WTC11 (cell line): ENCODE measurements at regions not wholly inside any gene's neighbourhood (a gene's known extent, or its start where the extent isn't known, plus 50 kb on each side); places are given as distances from the start of the nearest gene placed in this dataset.

Experiments
- ATAC-seq: fragments of 200-7000 bp; cut with Tn5 transposase; 2 replicates; pipeline ENCODE4 v1.10.0; 2021; ENCODE audit warnings: mild to moderate bottlenecking, moderate library complexity
- CTCF ChIA-PET: fragments of 300-600 bp; sonication (Branson Sonifier 250); formaldehyde crosslinking; loops from one replicate; lab custom pipeline; 2021; ENCODE audit warnings: antibody characterized with exemption; lab: Charles Lee
- POLR2A ChIA-PET: fragments of 350-600 bp; sonication (Branson Sonifier 250); formaldehyde crosslinking; loops from one replicate; lab custom pipeline; 2021; ENCODE audit warnings: antibody characterized with exemption; lab: Charles Lee
- DNase-seq: peaks from one replicate; pipeline ENCODE4 v3.0.0; 2021; ENCODE audit warnings: low spot score
- H3K27ac Mint-ChIP-seq: 2 replicates; pipeline ENCODE4 v1.8.0; 2021; ENCODE audit warnings: mixed read lengths
- H3K27me3 Mint-ChIP-seq: 2 replicates; pipeline ENCODE4 v1.8.0; 2021; ENCODE audit warnings: low read depth, mild to moderate bottlenecking, moderate library complexity, mixed read lengths
- H3K36me3 Mint-ChIP-seq: 2 replicates; pipeline ENCODE4 v1.8.0; 2021; ENCODE audit warnings: mixed read lengths
- H3K4me1 Mint-ChIP-seq: 2 replicates; pipeline ENCODE4 v1.8.0; 2022; ENCODE audit warnings: mixed read lengths
- H3K4me3 Mint-ChIP-seq: 2 replicates; pipeline ENCODE4 v1.8.0; 2021; ENCODE audit warnings: mild to moderate bottlenecking, moderate library complexity, mixed read lengths
- H3K9me3 Mint-ChIP-seq: 2 replicates; pipeline ENCODE4 v1.8.0; 2021; ENCODE audit warnings: mixed read lengths
- ARID4B ChIP-seq: sonication (generic); formaldehyde crosslinking; IDR thresholded peaks from 2 replicates; pipeline ENCODE4 v1.8.0; 2023; ENCODE audit warnings: missing genetic modification reagents, mild to moderate bottlenecking, borderline replicate concordance
- ATF6 ChIP-seq: sonication (generic); formaldehyde crosslinking; IDR thresholded peaks from 2 replicates; pipeline ENCODE4 v1.8.1; 2023; ENCODE audit warnings: mild to moderate bottlenecking, missing genetic modification reagents
- CREB1 ChIP-seq: sonication (generic); formaldehyde crosslinking; IDR thresholded peaks from 2 replicates; pipeline ENCODE4 v1.8.0; 2023; ENCODE audit warnings: mild to moderate bottlenecking, missing genetic modification reagents
- E2F1 ChIP-seq: sonication (generic); formaldehyde crosslinking; IDR thresholded peaks from 2 replicates; pipeline ENCODE4 v1.8.0; 2022; ENCODE audit warnings: mild to moderate bottlenecking, missing genetic modification reagents
- FOXJ3 ChIP-seq: sonication (generic); formaldehyde crosslinking; IDR thresholded peaks from 2 replicates; pipeline ENCODE4 v1.9.0; 2021; ENCODE audit warnings: missing genetic modification reagents, mild to moderate bottlenecking, borderline replicate concordance
- HMGA2 ChIP-seq: fragments of 250-450 bp; sonication (Bioruptor Pico); IDR thresholded peaks from 2 replicates; pipeline ENCODE4 v1.4.0; 2021; ENCODE audit warnings: mild to moderate bottlenecking, moderate library complexity
- IRF1 ChIP-seq: sonication (generic); formaldehyde crosslinking; IDR thresholded peaks from 2 replicates; pipeline ENCODE4 v1.8.0; 2023; ENCODE audit warnings: missing genetic modification reagents
- PRDM15 ChIP-seq: sonication (generic); formaldehyde crosslinking; IDR thresholded peaks from 2 replicates; pipeline ENCODE4 v1.8.0; 2022; ENCODE audit warnings: missing genetic modification reagents
- PRRX2 ChIP-seq: fragments of 250-450 bp; sonication (Bioruptor Pico); IDR thresholded peaks from 2 replicates; pipeline ENCODE4 v1.8.0; 2021; ENCODE audit warnings: mild to moderate bottlenecking
- SP1 ChIP-seq: sonication (generic); formaldehyde crosslinking; conservative IDR thresholded peaks from 2 replicates; pipeline ENCODE4 v1.8.1; 2022; ENCODE audit warnings: missing genetic modification reagents
- ZBTB21 ChIP-seq: sonication (generic); formaldehyde crosslinking; IDR thresholded peaks from 2 replicates; pipeline ENCODE4 v1.8.1; 2023; ENCODE audit warnings: mild to moderate bottlenecking, missing genetic modification reagents, borderline replicate concordance
- ZBTB43 ChIP-seq: sonication (generic); formaldehyde crosslinking; IDR thresholded peaks from 2 replicates; pipeline ENCODE4 v1.8.1; 2023; ENCODE audit warnings: mild to moderate bottlenecking, missing genetic modification reagents
- ZNF263 ChIP-seq: sonication (generic); formaldehyde crosslinking; IDR thresholded peaks from 2 replicates; pipeline ENCODE4 v1.8.1; 2022; ENCODE audit warnings: low read depth, mild to moderate bottlenecking, moderate library complexity, missing genetic modification reagents
- ZNF416 ChIP-seq: fragments of 250-450 bp; sonication (Bioruptor Pico); IDR thresholded peaks from 2 replicates; pipeline ENCODE4 v1.9.0; 2021; ENCODE audit warnings: mild to moderate bottlenecking, inconsistent platforms
- ZSCAN18 ChIP-seq: fragments of 250-450 bp; sonication (Bioruptor Pico); IDR thresholded peaks from 2 replicates; pipeline ENCODE4 v2.1.2; 2022; ENCODE audit warnings: mild to moderate bottlenecking, moderate library complexity

GRCh38 chrX:69289793-69290123 lies 124.5 kb upstream of the PJA1 start (continued):
- TF ChIP-seq PRDM15 (CRISPR knock-in tag) (no peak), PRRX2 (CRISPR knock-in tag) (no peak), SP1 (CRISPR knock-in tag) (no peak), ZSCAN18 (CRISPR knock-in tag) (no peak), ZNF263 (no peak), FOXJ3 (CRISPR knock-in tag) (no peak), ZNF416 (CRISPR knock-in tag) (no peak), ATF6 (CRISPR knock-in tag) (no peak), CREB1 (CRISPR knock-in tag) (no peak)

GRCh38 chrX:69289046-69289792 lies 124.0 kb upstream of the PJA1 start:
- H3K4me3 Mint-ChIP-seq = no peak overlapping the region
- CTCF ChIA-PET = interaction anchor here (0.6 to 3.6 kb wide), 7 partner anchors 35 to 467 kb away, joined by 3 to 33 read pairs (median 4); partner anchors contain the start of gene EFNB1
- TF ChIP-seq IRF1 (no peak), E2F1 (CRISPR knock-in tag) (no peak), ZBTB21 (CRISPR knock-in tag) (no peak), ZBTB43 (CRISPR knock-in tag) (no peak), ARID4B (CRISPR knock-in tag) (no peak), CREB1 (CRISPR knock-in tag) (no peak), HMGA2 (no peak)
- TF ChIP-seq, all 79 proteins: peak for 0
- no peaks in the 10 kb centered on the region for H3K36me3 Mint-ChIP-seq
- no peaks in the 10 kb centered on the region for H3K9me3 Mint-ChIP-seq
- no peak overlapping the region for H3K27ac Mint-ChIP-seq
- ATAC-seq (no peak), DNase-seq (no peak)
- H3K4me1 Mint-ChIP-seq = peaks cover 19% of the 10 kb centered on the region
- POLR2A ChIA-PET = interaction anchor here (1.1 kb wide), 1 partner anchor 99 kb away, joined by 3 read pairs; no protein-coding TSS in a partner anchor
- peaks cover 37% of the 10 kb centered on the region for H3K27me3 Mint-ChIP-seq
